ENCODE measurements at regions not wholly inside any gene's neighbourhood (a gene's known extent, or its start where the extent isn't known, plus 50 kb on each side); places are given as distances from the start of the nearest gene placed in this dataset.

GRCh38 chr3:25355034-25355885, 72.8 kb upstream of the RARB start:
- DNase-seq, result no peak

GRCh38 chr3:25355998-25356397, 72.1 kb upstream of the RARB start:
- DNase-seq, result no peak

- no peak for DNase-seq
Observed at GRCh38 chr3:25362118-25362517, 65.9 kb upstream of the RARB start.

DNA sequence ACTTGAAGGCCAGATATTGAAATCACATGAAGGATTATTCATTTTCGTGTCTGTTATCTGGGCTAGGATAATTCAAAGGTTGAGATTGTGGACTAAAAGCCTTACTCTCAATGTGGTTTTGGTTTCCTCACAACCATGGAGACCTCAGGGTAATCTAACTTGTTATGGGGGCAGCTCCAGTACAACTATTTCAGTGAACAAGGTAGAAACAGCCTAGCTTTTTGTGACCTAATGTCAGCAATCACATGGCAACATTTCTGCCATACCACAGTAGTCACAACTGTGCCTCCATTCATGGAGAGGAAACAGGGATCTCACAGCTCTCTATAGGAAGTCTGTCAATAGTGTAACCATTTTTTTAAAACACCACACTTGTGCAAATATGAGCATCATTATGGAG, 62.4 kb upstream of the RARB start:
- no peak for DNase-seq

GRCh38 chr3:25367025-25367424, 61.0 kb upstream of the RARB start:
- DNase-seq, result no peak

- DNase-seq, result no peak
Observed at GRCh38 chr3:25372167-25372566, 55.9 kb upstream of the RARB start.

- no peak for DNase-seq
Observed at GRCh38 chr3:25376340-25376739, 51.7 kb upstream of the RARB start.

DNA sequence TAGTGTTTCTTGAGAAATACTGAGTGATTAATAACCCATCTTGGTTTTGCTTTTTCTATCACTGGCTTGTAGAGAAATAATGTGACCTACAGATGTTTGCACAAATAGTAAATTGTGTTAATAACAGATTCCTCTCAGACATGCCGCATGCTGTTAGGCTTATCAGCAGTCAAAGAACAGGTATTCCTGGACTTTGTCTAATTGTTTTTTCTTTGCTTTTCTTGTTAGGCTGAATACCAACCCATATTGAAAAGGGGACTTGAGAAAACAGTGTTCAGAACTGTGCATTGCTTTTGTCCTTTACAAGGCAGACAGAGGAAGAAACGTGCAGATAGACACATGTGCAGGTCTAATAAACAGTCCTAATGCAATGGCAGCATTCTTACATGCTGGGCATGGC, 51.0 kb upstream of the RARB start:
- DNase-seq, result no peak
